ENCODE measurements at regions not wholly inside any gene's neighbourhood (a gene's known extent, or its start where the extent isn't known, plus 50 kb on each side); places are given as distances from the start of the nearest gene placed in this dataset.

- TF ChIP-seq POLR2A (IDR thresholded peaks at IDR 0.05; ENCODE audit: low read depth, low read length) (no peak), POLR2AphosphoS5 (IDR thresholded peaks at IDR 0.05; ENCODE audit: low read depth, low read length) (no peak), TAF1 (IDR thresholded peaks at IDR 0.05; ENCODE audit: borderline replicate concordance, low read depth, low read length) (no peak)
Measured at GRCh38 chr4:28754376-28754775, 1893.7 kb downstream of the STIM2 start.
